Liver (tissue), 8 donors: ENCODE measurements at regions not wholly inside any gene's neighbourhood (a gene's known extent, or its start where the extent isn't known, plus 50 kb on each side); places are given as distances from the start of the nearest gene placed in this dataset.

Source experiments
- DNase-seq: peaks from one replicate; pipeline ENCODE4 v3.0.0-alpha.2; 2017; ENCODE audit warnings: low spot score
- H3K27ac ChIP-seq, 2 donors: one replicate each; pipeline ENCODE4 v1.7.0; 2013; ENCODE audit warnings: inconsistent platforms in 2 of 2, low read length in 2 of 2, control low read depth in 1 of 2, low read depth in 1 of 2, mild to moderate bottlenecking in 1 of 2
- H3K27me3 ChIP-seq, 4 donors: one replicate each; pipeline versions ENCODE4 v1.6.1 to v1.7.0; 2013; ENCODE audit warnings: low read length in 3 of 4, inconsistent platforms in 1 of 4, mild to moderate bottlenecking in 1 of 4, moderate library complexity in 1 of 4; ENCODE audit not compliant: control insufficient read depth in 4 of 4, insufficient read depth in 4 of 4
- H3K36me3 ChIP-seq, 4 donors: one replicate each; pipeline versions ENCODE4 v1.6.1 to v1.7.0; 2013; ENCODE audit warnings: low read length in 3 of 4, mild to moderate bottlenecking in 3 of 4, low read depth in 1 of 4, moderate library complexity in 1 of 4; ENCODE audit not compliant: control insufficient read depth in 4 of 4, insufficient read depth in 3 of 4
- H3K4me1 ChIP-seq, 4 donors: one replicate each; pipeline versions ENCODE4 v1.6.1 to v1.7.0; 2013; ENCODE audit warnings: low read length in 3 of 4, mild to moderate bottlenecking in 3 of 4, moderate library complexity in 1 of 4; ENCODE audit not compliant: control insufficient read depth in 4 of 4, insufficient read depth in 4 of 4
- H3K4me3 ChIP-seq, 3 donors: one replicate each; pipeline versions ENCODE4 v1.6.1 to v1.7.0; 2013; ENCODE audit warnings: low read length in 3 of 3, control low read depth in 1 of 3, low read depth in 1 of 3, mild to moderate bottlenecking in 1 of 3
- H3K9ac ChIP-seq, 2 donors: one replicate each; pipeline ENCODE4 v1.7.0; 2013; ENCODE audit warnings: low read length in 2 of 2, mild to moderate bottlenecking in 2 of 2, moderate library complexity in 2 of 2, control low read depth in 1 of 2, low read depth in 1 of 2
- H3K9me3 ChIP-seq, 4 donors: one replicate each; pipeline versions ENCODE4 v1.6.1 to v1.7.0; 2013; ENCODE audit warnings: low read length in 3 of 4; ENCODE audit not compliant: control insufficient read depth in 4 of 4
- ATF3 ChIP-seq: IDR thresholded peaks from 2 replicates; pipeline ENCODE4 v1.6.1; 2016; ENCODE audit warnings: antibody characterized with exemption
- EGR1 ChIP-seq, 2 donors: IDR thresholded peaks; 2 replicates each; pipeline ENCODE4 v1.6.1; 2016 to 2018; ENCODE audit warnings: antibody characterized with exemption in 2 of 2, low read depth in 2 of 2
- FOXA1 ChIP-seq: IDR thresholded peaks from 2 replicates; pipeline ENCODE4 v1.6.1; 2016; ENCODE audit warnings: antibody characterized with exemption
- FOXA2 ChIP-seq: IDR thresholded peaks from 2 replicates; pipeline ENCODE4 v1.6.1; 2016; ENCODE audit warnings: antibody characterized with exemption
- GABPA ChIP-seq, 2 donors: IDR thresholded peaks in 1 of 2; conservative IDR thresholded peaks in 1 of 2; 2 replicates each; pipeline ENCODE4 v1.6.1; 2016; ENCODE audit warnings: antibody characterized with exemption in 2 of 2, mild to moderate bottlenecking in 1 of 2, moderate library complexity in 1 of 2
- HNF4A ChIP-seq, 2 donors: conservative IDR thresholded peaks; 2 replicates each; pipeline ENCODE4 v1.6.1; 2016; ENCODE audit warnings: antibody characterized with exemption in 2 of 2, mild to moderate bottlenecking in 2 of 2
- HNF4G ChIP-seq: IDR thresholded peaks from 2 replicates; pipeline ENCODE4 v1.6.1; 2016; ENCODE audit warnings: antibody characterized with exemption
- JUND ChIP-seq, 2 donors: IDR thresholded peaks; 2 replicates each; pipeline ENCODE4 v1.6.1; 2016; ENCODE audit warnings: antibody characterized with exemption in 2 of 2
- MAX ChIP-seq: IDR thresholded peaks from 2 replicates; pipeline ENCODE4 v1.6.1; 2016; ENCODE audit warnings: antibody characterized with exemption
- NR2F2 ChIP-seq: IDR thresholded peaks from 2 replicates; pipeline ENCODE4 v1.6.1; 2016; ENCODE audit warnings: antibody characterized with exemption
- RAD21 ChIP-seq, 2 donors: IDR thresholded peaks; 2 replicates each; pipeline ENCODE4 v1.6.1; 2016; ENCODE audit warnings: antibody characterized with exemption in 2 of 2, mild to moderate bottlenecking in 2 of 2
- REST ChIP-seq: IDR thresholded peaks from 2 replicates; pipeline ENCODE4 v1.6.1; 2016; ENCODE audit warnings: antibody characterized with exemption, mild to moderate bottlenecking
- RXRA ChIP-seq, 2 donors: IDR thresholded peaks; 2 replicates each; pipeline ENCODE4 v1.6.1; 2017 to 2018; ENCODE audit warnings: antibody characterized with exemption in 2 of 2, mild to moderate bottlenecking in 1 of 2
- SP1 ChIP-seq: IDR thresholded peaks from 2 replicates; pipeline ENCODE4 v1.6.1; 2018; ENCODE audit warnings: antibody characterized with exemption, mild to moderate bottlenecking
- TAF1 ChIP-seq: conservative IDR thresholded peaks from 2 replicates; pipeline ENCODE4 v1.6.1; 2016; ENCODE audit warnings: antibody characterized with exemption, mild to moderate bottlenecking
- YY1 ChIP-seq: IDR thresholded peaks from 2 replicates; pipeline ENCODE4 v1.6.1; 2016; ENCODE audit warnings: antibody characterized with exemption, mild to moderate bottlenecking
- WGBS: extraction: QIAGEN DNeasy Blood & Tissue Kit; methylation state at CpG from one replicate; pipeline ENCODE4 v1.1.7; 2013; 5-methylcytosine and 5-hydroxymethylcytosine counted together
- TF ChIP-seq, protein P1 (sequence below): fragments of 150-350 bp; IDR thresholded peaks from 2 replicates; pipeline ENCODE4 v1.5.1; 2017; ENCODE audit warnings: improper control_type of control experiment, low read depth, low read length; ENCODE audit not compliant: missing input control
- donor health status: healthy.
- donor health status: healthy.
- donor health status: healthy.
- donor health status: healthy.
- donor health status: healthy.

GRCh38 chr21:17159697-17160096 lies 353.1 kb upstream of the CXADR start (continued):
- TF ChIP-seq, protein P1, sequence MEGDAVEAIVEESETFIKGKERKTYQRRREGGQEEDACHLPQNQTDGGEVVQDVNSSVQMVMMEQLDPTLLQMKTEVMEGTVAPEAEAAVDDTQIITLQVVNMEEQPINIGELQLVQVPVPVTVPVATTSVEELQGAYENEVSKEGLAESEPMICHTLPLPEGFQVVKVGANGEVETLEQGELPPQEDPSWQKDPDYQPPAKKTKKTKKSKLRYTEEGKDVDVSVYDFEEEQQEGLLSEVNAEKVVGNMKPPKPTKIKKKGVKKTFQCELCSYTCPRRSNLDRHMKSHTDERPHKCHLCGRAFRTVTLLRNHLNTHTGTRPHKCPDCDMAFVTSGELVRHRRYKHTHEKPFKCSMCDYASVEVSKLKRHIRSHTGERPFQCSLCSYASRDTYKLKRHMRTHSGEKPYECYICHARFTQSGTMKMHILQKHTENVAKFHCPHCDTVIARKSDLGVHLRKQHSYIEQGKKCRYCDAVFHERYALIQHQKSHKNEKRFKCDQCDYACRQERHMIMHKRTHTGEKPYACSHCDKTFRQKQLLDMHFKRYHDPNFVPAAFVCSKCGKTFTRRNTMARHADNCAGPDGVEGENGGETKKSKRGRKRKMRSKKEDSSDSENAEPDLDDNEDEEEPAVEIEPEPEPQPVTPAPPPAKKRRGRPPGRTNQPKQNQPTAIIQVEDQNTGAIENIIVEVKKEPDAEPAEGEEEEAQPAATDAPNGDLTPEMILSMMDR, result no peak
- TF ChIP-seq HNF4A (conservative IDR thresholded peaks at IDR 0.05) (no peak), SP1 (no peak)

GRCh38 chr21:17185674-17186073 lies 327.2 kb upstream of the CXADR start:
- Histone ChIP-seq H3K4me1 (no peaks in the 10 kb centered on the region), H3K9me3 (peaks cover 0 to under 1% (median under 1%) of the 10 kb centered on the region in 4 donors), H3K36me3 (no peaks in the 10 kb centered on the region), H3K4me3 (no peak overlapping the region), H3K27me3 (no peaks in the 10 kb centered on the region), H3K9ac (no peak overlapping the region), H3K27ac (no peak overlapping the region)
- TF ChIP-seq, protein P1, result no peak
- no peak for TF ChIP-seq SP1
- no peak for TF ChIP-seq JUND (IDR thresholded peaks at IDR 0.05)
- TF ChIP-seq RAD21 (IDR thresholded peaks at IDR 0.05), result no peak
- TF ChIP-seq HNF4G, result no peak
- TF ChIP-seq MAX, result no peak
- no peak for TF ChIP-seq FOXA1
- no peak for TF ChIP-seq HNF4A (conservative IDR thresholded peaks at IDR 0.05)
- no peak for TF ChIP-seq EGR1 (IDR thresholded peaks at IDR 0.05; ENCODE audit: low read depth in 2 of 2)
- TF ChIP-seq GABPA (IDR thresholded peaks at IDR 0.05 in 1 of 2, conservative IDR thresholded peaks at IDR 0.05 in 1 of 2), result no peak
- TF ChIP-seq REST, result no peak
- TF ChIP-seq RXRA (IDR thresholded peaks at IDR 0.05), result no peak
- WGBS, result 53% methylated on average over 3 of the region's 3 CpGs
- DNase-seq, result no peak

GRCh38 chr21:17189963-17190362 lies 322.9 kb upstream of the CXADR start:
- Histone ChIP-seq H3K36me3 (no peaks in the 10 kb centered on the region), H3K9ac (no peak overlapping the region), H3K27ac (no peak overlapping the region), H3K4me1 (no peaks in the 10 kb centered on the region), H3K4me3 (no peak overlapping the region), H3K9me3 (peaks cover 5 to 9% (median 8%) of the 10 kb centered on the region in 4 donors), H3K27me3 (no peaks in the 10 kb centered on the region)
- TF ChIP-seq YY1, result no peak
- TF ChIP-seq FOXA1, result no peak
- no peak for TF ChIP-seq TAF1
- TF ChIP-seq FOXA2, result no peak
- no peak for TF ChIP-seq RXRA (IDR thresholded peaks at IDR 0.05)
- TF ChIP-seq JUND (IDR thresholded peaks at IDR 0.05), result no peak
- TF ChIP-seq HNF4A (conservative IDR thresholded peaks at IDR 0.05), result no peak
- no peak for TF ChIP-seq NR2F2
- no peak for TF ChIP-seq RAD21 (IDR thresholded peaks at IDR 0.05)
- no peak for TF ChIP-seq ATF3
- no peak for TF ChIP-seq SP1
- no peak for TF ChIP-seq HNF4G
- 72% methylated on average over 2 of the region's 2 CpGs for WGBS
- DNase-seq, result no peak
